Stimulated activated CD4-positive, alpha-beta T cell treated with anti-CD3 and anti-CD28 coated beads, Interleukin-1b, Interleukin-23, amount 100 ng/mL, for 48 hours (primary cell): ENCODE measurements at regions not wholly inside any gene's neighbourhood (a gene's known extent, or its start where the extent isn't known, plus 50 kb on each side); places are given as distances from the start of the nearest gene placed in this dataset.
"Not testable (repeated sequence)": the region's sequence is repeated elsewhere in the genome, so short reads cannot be mapped to it uniquely, and the experiment has no call there.

Source experiments
- DNase-seq: peaks from one replicate; pipeline ENCODE4 v3.0.0-alpha.2; 2020

GRCh38 chrX:45630078-45630477, 429.4 kb upstream of the DIPK2B start:
- DNase-seq, result no peak

- no peak for DNase-seq
These were observed 427.4 kb upstream of the DIPK2B start for GRCh38 chrX:45628041-45628440.

GRCh38 chrX:45623266-45623665, 422.6 kb upstream of the DIPK2B start:
- no peak for DNase-seq

DNA sequence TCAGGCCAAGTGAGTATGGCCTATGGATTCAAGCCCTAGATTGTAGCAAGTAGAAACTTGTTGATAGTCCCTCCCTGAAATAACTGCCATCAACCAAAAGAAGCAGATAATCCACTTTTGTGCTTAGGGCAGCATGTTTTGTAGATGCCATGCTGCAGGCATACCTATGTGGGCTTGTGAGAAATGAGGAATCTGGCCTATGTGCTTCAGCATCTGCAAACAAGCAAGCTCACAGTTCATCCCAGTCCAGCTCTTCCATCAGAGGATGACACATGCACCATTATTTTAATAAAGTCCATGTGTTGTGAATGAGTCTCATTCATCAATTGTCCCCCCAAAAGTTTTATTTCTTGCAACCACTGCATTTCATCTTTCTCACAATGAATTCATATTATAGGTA, 421.9 kb upstream of the DIPK2B start:
- DNase-seq, result no peak

GRCh38 chrX:45622042-45622423, 421.4 kb upstream of the DIPK2B start:
- DNase-seq, result no peak

DNA sequence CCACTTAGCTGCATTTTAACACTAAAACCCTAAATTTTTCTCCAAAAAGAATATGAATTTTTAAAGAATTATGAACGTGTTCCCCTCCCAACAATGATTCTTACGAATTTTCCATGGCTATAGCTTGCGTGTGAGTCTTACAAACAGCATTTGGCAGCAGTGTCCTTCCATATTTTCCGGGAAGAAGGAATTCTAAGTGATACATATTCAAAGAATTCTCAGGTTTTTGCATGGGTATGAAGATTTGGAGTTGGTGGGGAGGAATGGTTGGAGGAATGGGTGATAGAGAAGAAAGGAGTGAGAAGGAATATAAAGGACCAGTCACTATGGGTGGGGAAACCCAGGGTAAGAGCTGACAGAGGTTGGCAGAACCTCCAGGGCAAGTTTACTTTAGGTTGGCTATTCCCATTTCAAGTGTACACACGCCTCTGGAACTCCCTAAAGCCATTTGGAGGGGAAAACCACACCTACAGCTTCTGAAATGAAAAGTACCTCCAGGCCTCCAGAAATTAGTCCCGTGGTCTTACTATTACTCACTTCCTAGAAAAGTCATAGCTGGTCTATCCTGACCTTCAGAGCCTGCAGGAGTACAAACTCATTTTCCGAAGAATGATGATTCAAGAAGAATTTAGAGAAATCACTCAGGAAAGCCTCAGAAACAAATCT, 420.8 kb upstream of the DIPK2B start:
- peak; percentile 5 for DNase-seq

- DNase-seq, result no peak
These were observed 418.6 kb upstream of the DIPK2B start for GRCh38 chrX:45619290-45619689.

DNA sequence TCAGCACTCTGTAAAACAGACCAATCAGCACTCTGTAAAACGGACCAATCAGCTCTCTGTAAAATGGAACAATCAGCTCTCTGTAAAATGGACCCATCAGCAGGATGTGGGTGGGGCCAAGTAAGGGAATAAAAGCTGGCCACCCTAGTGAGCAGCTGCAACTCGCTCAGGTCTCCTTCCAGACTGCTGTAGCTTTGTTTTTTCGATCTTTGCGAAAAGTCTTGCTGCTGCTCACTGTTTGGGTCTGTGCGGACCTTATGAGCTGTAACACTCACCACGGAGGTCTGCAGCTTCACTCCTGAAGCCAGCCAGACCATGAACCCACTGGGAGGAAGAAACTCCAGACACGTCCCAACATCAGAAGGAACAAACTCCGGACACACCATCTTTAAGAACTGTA, 414.9 kb upstream of the DIPK2B start:
- DNase-seq, result not testable (repeated sequence)

GRCh38 chrX:45614853-45615252, 414.2 kb upstream of the DIPK2B start:
- DNase-seq, result no peak

GRCh38 chrX:45602151-45602550, 401.5 kb upstream of the DIPK2B start:
- no peak for DNase-seq

DNA sequence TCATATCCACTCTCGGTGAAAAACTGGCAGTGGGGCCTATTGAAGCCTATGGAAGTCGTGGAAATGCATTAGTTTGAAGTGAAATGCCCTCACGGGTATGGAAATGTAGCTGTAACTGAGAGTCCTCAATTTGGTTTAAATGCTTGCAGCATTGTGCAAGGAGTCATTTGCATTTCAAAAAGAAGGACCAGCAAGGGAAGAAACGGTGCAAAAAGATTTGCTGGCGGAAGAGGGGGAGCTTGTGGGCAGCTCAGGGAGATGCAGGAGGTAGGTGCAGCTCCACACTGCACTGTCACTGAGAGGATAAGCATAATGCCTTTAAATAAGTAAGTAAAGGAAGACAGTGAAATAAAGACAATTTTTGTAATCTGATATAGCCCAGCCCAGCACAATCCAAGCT, 400.4 kb upstream of the DIPK2B start:
- no peak for DNase-seq

GRCh38 chrX:45598861-45599260, 398.2 kb upstream of the DIPK2B start:
- no peak for DNase-seq

DNA sequence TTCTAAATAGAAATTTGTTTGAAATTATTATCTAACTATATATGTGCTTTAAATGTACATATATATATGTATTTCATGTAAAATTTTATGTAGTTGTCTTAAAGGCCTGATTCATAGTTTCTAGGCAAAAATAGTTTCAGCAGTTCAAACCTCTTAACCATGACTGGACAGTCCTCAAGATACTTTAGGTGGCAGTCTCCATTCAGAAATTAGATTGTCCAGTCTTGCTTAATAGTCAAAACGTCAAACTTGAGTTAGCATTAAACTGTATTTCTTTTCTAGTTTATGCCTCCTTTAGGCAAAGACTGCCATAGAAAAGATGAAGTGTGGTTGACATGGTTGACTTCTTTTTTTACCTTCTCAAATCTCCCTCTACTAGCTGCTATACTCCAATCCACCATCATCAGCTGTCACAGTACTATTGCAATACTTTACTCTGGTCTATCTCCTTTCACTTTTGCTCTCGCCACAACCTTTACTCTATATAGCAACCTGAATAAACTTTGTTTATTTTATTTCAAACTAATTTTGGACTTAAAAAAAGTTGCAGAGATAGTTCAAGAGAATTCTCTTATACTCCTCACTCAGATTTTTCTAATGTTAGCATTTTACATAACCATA, 395.6 kb upstream of the DIPK2B start:
- no peak for DNase-seq

- no peak for DNase-seq
These were observed 391.4 kb upstream of the DIPK2B start for GRCh38 chrX:45592101-45592500.

GRCh38 chrX:45591650-45592049, 391.0 kb upstream of the DIPK2B start:
- no peak for DNase-seq

DNA sequence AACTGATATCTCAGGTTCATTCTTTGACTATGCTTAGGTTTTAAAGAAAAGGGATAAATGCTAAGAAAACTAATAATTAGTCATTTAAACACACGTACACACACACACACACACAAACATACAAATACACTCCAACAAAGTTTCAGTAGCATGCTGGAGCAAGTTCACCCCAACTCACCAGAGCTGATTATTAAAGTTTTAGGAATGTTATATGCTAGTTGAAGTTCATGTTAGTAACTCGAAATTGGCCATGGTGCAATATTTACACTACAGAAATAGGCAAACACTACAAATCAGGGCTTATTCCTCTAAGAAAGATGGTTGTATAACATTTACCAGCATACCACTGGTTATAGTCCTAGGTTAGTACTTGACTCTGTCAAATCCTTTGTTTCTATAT, 384.0 kb upstream of the DIPK2B start:
- DNase-seq, result no peak

DNA sequence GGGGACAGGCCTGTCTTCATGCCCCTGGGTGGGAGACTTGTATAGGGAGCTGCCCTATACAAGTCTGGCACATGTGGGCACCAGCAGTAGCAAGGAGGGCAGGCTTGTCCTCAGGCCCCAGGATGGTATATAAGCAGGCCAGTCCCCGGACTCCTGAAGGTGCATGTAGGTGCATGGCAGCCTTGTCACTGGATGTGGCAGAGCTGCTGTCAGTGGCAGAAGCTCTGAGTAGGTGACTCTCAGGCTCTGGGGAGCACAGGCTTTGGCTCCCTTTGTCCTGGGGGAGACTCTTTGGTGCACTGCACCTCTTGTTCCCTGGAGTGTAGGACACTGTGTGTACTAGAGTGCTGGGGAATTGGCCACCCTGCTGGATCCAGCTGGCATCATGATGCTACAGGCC, 376.7 kb upstream of the DIPK2B start:
- no peak for DNase-seq

GRCh38 chrX:45571453-45571852, 370.8 kb upstream of the DIPK2B start:
- no peak for DNase-seq

- DNase-seq, result no peak
These were observed 365.8 kb upstream of the DIPK2B start for GRCh38 chrX:45566456-45566855.

- no peak for DNase-seq
These were observed 356.7 kb upstream of the DIPK2B start for GRCh38 chrX:45557387-45557786.

DNA sequence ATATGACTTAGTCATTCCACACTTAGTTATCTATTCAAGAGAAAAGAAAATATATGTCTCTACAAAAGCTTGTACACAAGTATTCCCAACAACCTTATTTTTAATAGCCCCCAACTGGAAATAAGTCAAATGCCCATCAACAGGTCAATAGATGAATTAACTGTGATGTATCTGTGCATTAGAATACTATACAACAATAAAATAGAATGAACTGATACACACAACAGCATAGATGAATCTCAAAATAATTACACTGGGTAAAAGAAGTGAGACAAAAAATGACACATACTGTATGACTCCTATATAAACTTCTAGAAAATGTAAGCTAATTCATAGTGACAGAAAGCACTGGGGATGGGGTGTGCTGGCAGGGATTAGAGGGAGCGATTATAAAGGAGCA, 354.1 kb upstream of the DIPK2B start:
- DNase-seq, result no peak

DNA sequence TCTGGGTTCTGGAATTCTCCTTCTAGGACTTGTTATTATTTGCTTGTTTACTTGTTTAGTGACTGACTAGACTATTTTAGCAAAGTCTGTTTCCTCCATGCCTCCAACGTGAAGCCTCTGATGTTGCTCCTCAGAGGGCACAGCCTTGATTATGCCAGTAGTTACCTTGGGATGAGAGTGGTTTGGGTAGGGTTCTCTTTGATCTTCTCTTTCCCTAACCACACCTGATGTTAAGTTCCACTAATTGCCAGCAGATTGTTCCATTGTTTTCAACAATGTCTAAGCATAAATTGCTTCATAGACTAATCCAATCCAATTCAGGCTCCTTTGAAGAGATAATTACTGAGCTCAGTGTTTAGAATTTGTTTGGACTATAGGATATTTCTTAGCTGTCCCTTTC, 352.7 kb upstream of the DIPK2B start:
- no peak for DNase-seq

- DNase-seq, result not testable (repeated sequence)
These were observed 346.0 kb upstream of the DIPK2B start for GRCh38 chrX:45546697-45547096.

DNA sequence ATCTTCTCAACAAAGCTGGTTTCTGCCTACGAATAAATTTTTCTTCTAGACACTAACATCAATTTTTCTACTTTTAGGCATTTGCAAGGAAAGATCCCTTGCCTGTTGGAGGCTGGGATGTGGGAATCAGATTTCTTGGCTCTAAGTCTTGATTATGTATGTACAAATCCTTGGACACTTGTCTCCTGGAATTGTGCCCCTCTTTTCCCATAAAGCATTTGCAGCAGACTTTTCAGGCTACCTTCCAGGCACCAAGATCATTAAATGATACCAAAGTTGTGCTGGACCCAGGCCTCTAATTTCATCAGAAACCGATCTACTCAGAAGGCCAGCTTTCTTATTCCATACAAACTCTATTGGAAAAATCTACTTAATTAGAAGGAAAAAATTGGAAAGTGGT, 339.5 kb upstream of the DIPK2B start:
- DNase-seq, result no peak

- DNase-seq, result no peak
These were observed 337.3 kb upstream of the DIPK2B start for GRCh38 chrX:45537936-45538335.
